Testis (tissue), 2 donors: ENCODE measurements at regions not wholly inside any gene's neighbourhood (a gene's known extent, or its start where the extent isn't known, plus 50 kb on each side); places are given as distances from the start of the nearest gene placed in this dataset.

Experiments used
- DNase-seq: peaks from one replicate; pipeline ENCODE4 v3.0.0-alpha.2; 2019
- H3K27ac ChIP-seq, 2 donors: fragments of 200-600 bp; sonication (generic); one replicate each; pipeline ENCODE4 v1.5.1; 2019
- H3K27me3 ChIP-seq: fragments of 200-600 bp; sonication (generic); one replicate; pipeline ENCODE4 v1.5.1; 2019
- H3K36me3 ChIP-seq: fragments of 200-600 bp; sonication (generic); one replicate; pipeline ENCODE4 v1.5.1; 2017; ENCODE audit warnings: low read depth; ENCODE audit errors: missing control alignments
- H3K4me1 ChIP-seq: fragments of 200-600 bp; sonication (generic); one replicate; pipeline ENCODE4 v1.5.1; 2019
- H3K4me3 ChIP-seq, 2 donors: fragments of 200-600 bp; sonication (generic); one replicate each; pipeline ENCODE4 v1.5.1; 2017 to 2019
- H3K9me3 ChIP-seq: fragments of 200-600 bp; sonication (generic); one replicate; pipeline ENCODE4 v1.5.1; 2017
- CTCF ChIP-seq, 3 experiments: fragments of 450-650 bp in 2 of 3; fragments of 200-600 bp in 1 of 3; sonication (generic) in 1 of 3; IDR thresholded peaks; one replicate each; pipeline ENCODE4 v1.5.1; 2016 to 2019; ENCODE audit warnings: antibody characterized with exemption in 3 of 3, mild to moderate bottlenecking in 2 of 3, moderate library complexity in 1 of 3
- POLR2A ChIP-seq: fragments of 450-650 bp; IDR thresholded peaks from one replicate; pipeline ENCODE4 v1.6.1; 2017; ENCODE audit warnings: antibody characterized with exemption, mild to moderate bottlenecking, moderate library complexity
- WGBS, 2 donors: methylation state at CpG; one replicate each; pipeline ENCODE4 v1.1.5; 2018; 5-methylcytosine and 5-hydroxymethylcytosine counted together
- intact Hi-C: fragments of 100-400 bp; cut with DNase I; formaldehyde crosslinking; loops from one replicate; pipeline ENCODE4 v1.15.1; 2023; ENCODE audit warnings: low total_unique reads

DNA sequence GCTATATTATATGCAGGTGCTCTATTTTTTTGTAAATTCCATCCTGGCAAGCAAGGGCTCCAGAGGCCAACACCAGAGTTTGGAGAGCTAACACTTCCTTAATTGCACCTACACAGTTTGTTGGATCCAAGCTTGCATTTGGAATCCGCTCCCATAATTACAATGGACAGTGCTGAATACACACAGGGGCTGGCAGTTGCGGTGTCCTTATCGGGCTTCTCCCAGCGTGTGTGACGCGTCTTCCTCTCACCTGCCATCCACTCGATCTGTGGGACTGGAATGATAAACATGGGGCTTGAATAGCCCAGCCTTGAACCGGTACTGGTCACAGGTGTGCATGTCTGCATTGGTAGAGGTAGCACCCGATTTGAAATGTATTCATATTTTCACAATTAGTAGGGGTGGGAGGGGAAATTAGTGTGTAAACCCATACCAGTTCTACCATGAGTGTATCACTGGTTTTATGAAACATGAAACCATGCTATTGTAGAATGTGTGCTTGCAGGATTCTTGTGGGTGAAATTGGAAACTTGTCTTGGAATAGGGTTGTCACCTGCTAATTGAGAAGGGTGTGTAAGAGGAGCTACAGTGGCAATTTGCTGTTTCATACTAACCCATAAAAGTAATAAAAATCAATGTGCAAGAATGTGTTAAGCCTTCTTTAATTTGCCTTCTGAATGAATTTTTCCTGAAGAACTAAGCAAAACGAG is 316.5 kb downstream of the WDR11 start:
- no peak for TF ChIP-seq CTCF (IDR thresholded peaks at IDR 0.05)
- TF ChIP-seq POLR2A: no peak
- no peaks in the 10 kb centered on the region for H3K9me3 ChIP-seq
- H3K36me3 ChIP-seq: no peaks in the 10 kb centered on the region
- no peak overlapping the region for H3K4me3 ChIP-seq
- WGBS, 2 donors: 89 to 92% methylated on average over 10 of the region's 10 CpGs
- H3K4me1 ChIP-seq: no peaks in the 10 kb centered on the region
- intact Hi-C loops: no loop called here
- no peaks in the 10 kb centered on the region for H3K27me3 ChIP-seq
- no peak for DNase-seq
- H3K27ac ChIP-seq: no peak overlapping the region

- H3K27ac ChIP-seq: no peak overlapping the region
- H3K27me3 ChIP-seq: no peaks in the 10 kb centered on the region
- WGBS, 2 donors: 74 to 77% methylated on average over 5 of the region's 5 CpGs
- H3K9me3 ChIP-seq: no peaks in the 10 kb centered on the region
- H3K4me1 ChIP-seq: no peaks in the 10 kb centered on the region
- no peak for DNase-seq
- H3K4me3 ChIP-seq: no peak overlapping the region
- no peaks in the 10 kb centered on the region for H3K36me3 ChIP-seq
- TF ChIP-seq POLR2A (no peak), CTCF (IDR thresholded peaks at IDR 0.05) (no peak)
- intact Hi-C loops: no loop called here
Measured at GRCh38 chr10:121168545-121169216, 317.5 kb downstream of the WDR11 start.

DNA sequence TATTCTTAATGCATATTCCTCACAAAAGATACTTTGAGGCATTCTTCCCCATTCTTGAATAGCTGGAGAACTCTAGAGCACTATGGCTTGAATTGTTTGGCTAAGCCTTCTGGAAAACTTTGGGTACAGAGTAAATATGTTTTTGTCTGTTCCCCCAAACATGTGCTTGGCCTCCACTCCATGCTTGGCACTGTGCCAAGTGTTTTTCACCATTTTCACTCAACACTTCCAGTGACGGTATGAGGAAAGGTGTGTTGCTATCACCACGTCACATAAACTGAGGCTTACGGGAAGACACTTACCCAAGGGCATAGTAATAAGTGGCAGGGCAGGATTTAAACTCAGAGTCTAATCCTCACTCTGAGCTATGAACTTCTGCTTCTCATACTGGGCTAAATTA is 318.2 kb downstream of the WDR11 start:
- H3K27ac ChIP-seq: no peak overlapping the region
- no peak for DNase-seq
- no peak overlapping the region for H3K4me3 ChIP-seq
- intact Hi-C loops: no loop called here
- H3K9me3 ChIP-seq: no peaks in the 10 kb centered on the region
- TF ChIP-seq CTCF (IDR thresholded peaks at IDR 0.05) (no peak), POLR2A (no peak)
- H3K36me3 ChIP-seq: no peaks in the 10 kb centered on the region
- H3K4me1 ChIP-seq: no peaks in the 10 kb centered on the region
- 85 to 86% methylated on average over 3 of the region's 3 CpGs for WGBS, 2 donors
- H3K27me3 ChIP-seq: no peaks in the 10 kb centered on the region

- DNase-seq: no peak
- TF ChIP-seq CTCF (IDR thresholded peaks at IDR 0.05) (no peak), POLR2A (no peak)
- intact Hi-C loops: no loop called here
- Histone ChIP-seq H3K9me3 (no peaks in the 10 kb centered on the region), H3K27ac (no peak overlapping the region), H3K36me3 (no peaks in the 10 kb centered on the region), H3K27me3 (no peaks in the 10 kb centered on the region), H3K4me1 (no peaks in the 10 kb centered on the region), H3K4me3 (no peak overlapping the region)
- WGBS, 2 donors: 73 to 78% methylated on average over 10 of the region's 10 CpGs
Measured at GRCh38 chr10:121171825-121172787, 320.9 kb downstream of the WDR11 start.
